ENCODE measurements at regions not wholly inside any gene's neighbourhood (a gene's known extent, or its start where the extent isn't known, plus 50 kb on each side); places are given as distances from the start of the nearest gene placed in this dataset.

- Histone ChIP-seq H3K27me3 (ENCODE audit: insufficient read depth, poor library complexity, severe bottlenecking) (no peaks in the 10 kb centered on the region), H3K27ac (replicated peaks) (no peak overlapping the region), H3K4me3 (replicated peaks; ENCODE audit: insufficient read depth, low read length) (no peak overlapping the region)
- DNase-seq (ENCODE audit: low read depth in 1 of 2, low spot score in 1 of 2): no peak
- no peak for TF ChIP-seq SPI1 (IDR thresholded peaks at IDR 0.05; ENCODE audit: borderline replicate concordance, low read depth)
- no peak for TF ChIP-seq GABPA (IDR thresholded peaks at IDR 0.05; ENCODE audit: low read depth)
- no peak for TF ChIP-seq POLR2AphosphoS5 (IDR thresholded peaks at IDR 0.05; ENCODE audit: low read depth)
- TF ChIP-seq, protein P1, sequence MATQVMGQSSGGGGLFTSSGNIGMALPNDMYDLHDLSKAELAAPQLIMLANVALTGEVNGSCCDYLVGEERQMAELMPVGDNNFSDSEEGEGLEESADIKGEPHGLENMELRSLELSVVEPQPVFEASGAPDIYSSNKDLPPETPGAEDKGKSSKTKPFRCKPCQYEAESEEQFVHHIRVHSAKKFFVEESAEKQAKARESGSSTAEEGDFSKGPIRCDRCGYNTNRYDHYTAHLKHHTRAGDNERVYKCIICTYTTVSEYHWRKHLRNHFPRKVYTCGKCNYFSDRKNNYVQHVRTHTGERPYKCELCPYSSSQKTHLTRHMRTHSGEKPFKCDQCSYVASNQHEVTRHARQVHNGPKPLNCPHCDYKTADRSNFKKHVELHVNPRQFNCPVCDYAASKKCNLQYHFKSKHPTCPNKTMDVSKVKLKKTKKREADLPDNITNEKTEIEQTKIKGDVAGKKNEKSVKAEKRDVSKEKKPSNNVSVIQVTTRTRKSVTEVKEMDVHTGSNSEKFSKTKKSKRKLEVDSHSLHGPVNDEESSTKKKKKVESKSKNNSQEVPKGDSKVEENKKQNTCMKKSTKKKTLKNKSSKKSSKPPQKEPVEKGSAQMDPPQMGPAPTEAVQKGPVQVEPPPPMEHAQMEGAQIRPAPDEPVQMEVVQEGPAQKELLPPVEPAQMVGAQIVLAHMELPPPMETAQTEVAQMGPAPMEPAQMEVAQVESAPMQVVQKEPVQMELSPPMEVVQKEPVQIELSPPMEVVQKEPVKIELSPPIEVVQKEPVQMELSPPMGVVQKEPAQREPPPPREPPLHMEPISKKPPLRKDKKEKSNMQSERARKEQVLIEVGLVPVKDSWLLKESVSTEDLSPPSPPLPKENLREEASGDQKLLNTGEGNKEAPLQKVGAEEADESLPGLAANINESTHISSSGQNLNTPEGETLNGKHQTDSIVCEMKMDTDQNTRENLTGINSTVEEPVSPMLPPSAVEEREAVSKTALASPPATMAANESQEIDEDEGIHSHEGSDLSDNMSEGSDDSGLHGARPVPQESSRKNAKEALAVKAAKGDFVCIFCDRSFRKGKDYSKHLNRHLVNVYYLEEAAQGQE (IDR thresholded peaks at IDR 0.05; ENCODE audit: insufficient replicate concordance, low read depth): no peak
- TF ChIP-seq, protein P2, sequence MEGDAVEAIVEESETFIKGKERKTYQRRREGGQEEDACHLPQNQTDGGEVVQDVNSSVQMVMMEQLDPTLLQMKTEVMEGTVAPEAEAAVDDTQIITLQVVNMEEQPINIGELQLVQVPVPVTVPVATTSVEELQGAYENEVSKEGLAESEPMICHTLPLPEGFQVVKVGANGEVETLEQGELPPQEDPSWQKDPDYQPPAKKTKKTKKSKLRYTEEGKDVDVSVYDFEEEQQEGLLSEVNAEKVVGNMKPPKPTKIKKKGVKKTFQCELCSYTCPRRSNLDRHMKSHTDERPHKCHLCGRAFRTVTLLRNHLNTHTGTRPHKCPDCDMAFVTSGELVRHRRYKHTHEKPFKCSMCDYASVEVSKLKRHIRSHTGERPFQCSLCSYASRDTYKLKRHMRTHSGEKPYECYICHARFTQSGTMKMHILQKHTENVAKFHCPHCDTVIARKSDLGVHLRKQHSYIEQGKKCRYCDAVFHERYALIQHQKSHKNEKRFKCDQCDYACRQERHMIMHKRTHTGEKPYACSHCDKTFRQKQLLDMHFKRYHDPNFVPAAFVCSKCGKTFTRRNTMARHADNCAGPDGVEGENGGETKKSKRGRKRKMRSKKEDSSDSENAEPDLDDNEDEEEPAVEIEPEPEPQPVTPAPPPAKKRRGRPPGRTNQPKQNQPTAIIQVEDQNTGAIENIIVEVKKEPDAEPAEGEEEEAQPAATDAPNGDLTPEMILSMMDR (IDR thresholded peaks at IDR 0.05; ENCODE audit: insufficient read depth, low read length): no peak
Measured at GRCh38 chr4:28082686-28083390, 1222.2 kb downstream of the STIM2 start.

- no peaks in the 10 kb centered on the region for H3K27me3 ChIP-seq (ENCODE audit: insufficient read depth, poor library complexity, severe bottlenecking)
- no peak for DNase-seq (ENCODE audit: low read depth in 1 of 2, low spot score in 1 of 2)
- TF ChIP-seq GABPA (IDR thresholded peaks at IDR 0.05; ENCODE audit: low read depth) (no peak), POLR2AphosphoS5 (IDR thresholded peaks at IDR 0.05; ENCODE audit: low read depth) (no peak), SPI1 (IDR thresholded peaks at IDR 0.05; ENCODE audit: borderline replicate concordance, low read depth) (no peak)
- TF ChIP-seq, protein P2 (IDR thresholded peaks at IDR 0.05; ENCODE audit: insufficient read depth, low read length): no peak
- TF ChIP-seq, protein P1 (IDR thresholded peaks at IDR 0.05; ENCODE audit: insufficient replicate concordance, low read depth): no peak
- no peak overlapping the region for H3K4me3 ChIP-seq (replicated peaks; ENCODE audit: insufficient read depth, low read length)
- no peak overlapping the region for H3K27ac ChIP-seq (replicated peaks)
Measured at GRCh38 chr4:28092610-28093009, 1232.0 kb downstream of the STIM2 start.

DNA sequence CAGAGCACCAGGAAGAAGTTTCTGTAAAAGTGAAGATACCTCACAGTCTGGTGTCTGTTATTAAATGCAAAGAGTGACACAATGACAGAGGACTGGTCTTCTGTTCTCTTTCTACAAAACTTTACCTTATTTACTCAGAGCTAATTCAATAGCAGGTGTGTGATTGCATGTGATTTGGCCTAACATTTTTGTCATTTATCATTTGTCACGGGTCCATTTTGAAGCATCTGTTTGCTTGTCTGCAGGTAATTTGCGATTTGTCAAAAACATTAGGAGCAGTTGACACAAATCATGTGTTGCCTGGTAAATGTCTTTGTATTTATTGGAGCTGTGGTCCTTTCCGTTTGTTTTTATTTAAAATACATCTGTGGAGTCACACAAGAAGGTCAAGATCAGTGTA, 1232.4 kb downstream of the STIM2 start:
- Histone ChIP-seq H3K27me3 (ENCODE audit: insufficient read depth, poor library complexity, severe bottlenecking) (no peaks in the 10 kb centered on the region), H3K27ac (replicated peaks) (no peak overlapping the region), H3K4me3 (replicated peaks; ENCODE audit: insufficient read depth, low read length) (no peak overlapping the region)
- TF ChIP-seq, protein P2 (IDR thresholded peaks at IDR 0.05; ENCODE audit: insufficient read depth, low read length): no peak
- TF ChIP-seq GABPA (IDR thresholded peaks at IDR 0.05; ENCODE audit: low read depth) (no peak), SPI1 (IDR thresholded peaks at IDR 0.05; ENCODE audit: borderline replicate concordance, low read depth) (no peak), POLR2AphosphoS5 (IDR thresholded peaks at IDR 0.05; ENCODE audit: low read depth) (no peak)
- TF ChIP-seq, protein P1 (IDR thresholded peaks at IDR 0.05; ENCODE audit: insufficient replicate concordance, low read depth): no peak
- DNase-seq (ENCODE audit: low read depth in 1 of 2, low spot score in 1 of 2): no peak

Measured in HL-60 (cell line).